NCI-H128 (cell line): ENCODE measurements at regions not wholly inside any gene's neighbourhood (a gene's known extent, or its start where the extent isn't known, plus 50 kb on each side); places are given as distances from the start of the nearest gene placed in this dataset.

Source experiments
- DNase-seq: peaks from one replicate; lab custom pipeline; 2025; ENCODE audit not compliant: unreplicated experiment; lab: John Stamatoyannopoulos, UW

DNA sequence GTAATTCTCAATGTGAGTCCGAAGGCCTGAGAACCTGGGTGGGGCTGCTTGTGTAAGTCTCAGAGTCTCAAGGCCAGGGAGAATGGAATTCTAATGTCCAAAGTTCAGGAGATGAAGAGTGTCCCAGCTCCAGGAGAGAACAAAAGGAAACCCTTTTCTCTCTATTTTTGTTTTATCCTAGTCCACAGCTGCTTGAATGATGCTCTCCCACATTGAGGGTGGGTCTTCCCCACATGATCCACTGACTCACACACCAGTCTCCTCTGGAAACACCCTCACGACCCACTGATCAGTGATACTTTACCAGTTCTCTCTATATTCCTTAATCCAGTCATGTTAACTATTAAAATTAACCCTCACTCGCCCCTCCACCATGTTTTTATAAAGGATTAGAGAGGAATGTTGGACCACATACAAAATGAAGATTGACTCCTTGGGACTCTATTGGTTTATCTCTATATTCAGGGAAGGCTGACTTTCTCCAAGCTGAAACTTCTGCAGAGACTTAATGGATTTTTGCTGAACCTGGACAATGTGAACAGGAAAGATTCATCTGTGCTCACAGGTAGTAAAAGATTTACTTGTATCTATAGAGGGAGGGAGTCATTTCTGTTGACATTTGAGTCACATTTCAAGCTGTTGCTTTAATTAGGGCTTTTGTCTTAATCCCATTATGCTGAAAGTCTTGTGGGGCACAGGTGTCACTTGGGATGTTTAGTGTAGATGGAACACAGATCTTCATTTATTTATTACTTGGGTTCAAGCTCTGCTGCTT is 1061.0 kb upstream of the TMEM132C start:
- DNase-seq: no peak

- no peak for DNase-seq
Observed at GRCh38 chr12:127209318-127209717, 1057.7 kb upstream of the TMEM132C start.

DNA sequence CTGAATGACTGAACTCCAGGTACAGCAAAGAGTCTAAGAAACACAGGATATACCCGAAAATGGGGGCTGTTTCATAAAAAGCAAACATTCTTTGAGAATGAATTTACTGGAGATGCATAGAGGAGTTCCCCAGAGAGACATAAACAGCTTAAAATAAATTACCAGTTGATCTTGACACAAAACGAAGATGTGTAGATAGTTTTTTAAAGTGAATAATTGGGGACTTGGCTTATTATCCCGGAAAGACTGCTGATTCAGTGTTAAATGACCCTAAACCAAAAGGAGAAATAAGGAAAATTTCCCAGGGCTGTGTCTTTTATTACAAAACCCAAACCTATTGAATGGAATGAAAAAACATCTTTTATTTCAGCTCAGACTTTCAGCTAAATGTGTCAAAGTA is 1052.8 kb upstream of the TMEM132C start:
- DNase-seq: no peak

- DNase-seq: no peak
Observed at GRCh38 chr12:127223011-127223410, 1044.0 kb upstream of the TMEM132C start.

- no peak for DNase-seq
Observed at GRCh38 chr12:127223731-127224130, 1043.2 kb upstream of the TMEM132C start.

GRCh38 chr12:127230843-127231260 is 1036.1 kb upstream of the TMEM132C start:
- no peak for DNase-seq

DNA sequence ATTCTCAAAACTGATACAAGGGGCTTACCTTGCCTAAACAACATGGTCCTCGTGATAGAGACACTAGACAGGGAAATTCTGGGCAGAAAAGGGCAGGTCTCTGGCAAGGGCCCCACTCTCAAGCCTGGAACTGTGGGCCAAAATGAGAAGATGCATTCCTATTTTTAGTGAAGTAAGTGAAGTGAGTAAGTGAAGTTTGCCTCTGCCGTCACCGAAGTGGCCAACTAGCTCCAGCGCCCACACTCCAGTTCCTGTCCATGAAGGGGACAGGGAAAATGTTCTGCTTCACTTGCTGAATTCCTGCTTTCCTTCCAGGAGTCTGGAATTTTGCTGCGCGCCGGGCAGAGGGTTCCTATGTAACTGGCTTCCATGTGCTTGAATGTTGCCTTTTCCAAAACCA is 1035.6 kb upstream of the TMEM132C start:
- DNase-seq: no peak

DNA sequence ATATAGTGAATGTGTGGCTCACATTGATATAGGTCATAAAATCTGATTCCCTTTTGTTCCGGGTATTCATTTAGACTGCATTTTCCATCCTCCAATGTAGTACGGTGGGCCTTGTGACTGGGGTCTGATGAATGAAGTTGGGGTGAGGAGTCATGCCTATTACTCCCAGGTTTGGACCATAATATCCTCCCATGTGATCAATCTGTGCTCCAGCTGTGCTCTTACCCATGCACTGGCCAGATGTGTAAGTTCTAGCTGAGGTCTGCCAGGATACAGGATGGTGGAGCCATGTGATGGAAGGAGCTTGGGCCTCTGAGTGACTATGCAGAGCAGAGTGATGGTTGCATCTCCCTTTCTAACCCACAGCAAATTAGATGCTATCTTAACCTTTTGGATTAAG is 1034.0 kb upstream of the TMEM132C start:
- DNase-seq: no peak

DNA sequence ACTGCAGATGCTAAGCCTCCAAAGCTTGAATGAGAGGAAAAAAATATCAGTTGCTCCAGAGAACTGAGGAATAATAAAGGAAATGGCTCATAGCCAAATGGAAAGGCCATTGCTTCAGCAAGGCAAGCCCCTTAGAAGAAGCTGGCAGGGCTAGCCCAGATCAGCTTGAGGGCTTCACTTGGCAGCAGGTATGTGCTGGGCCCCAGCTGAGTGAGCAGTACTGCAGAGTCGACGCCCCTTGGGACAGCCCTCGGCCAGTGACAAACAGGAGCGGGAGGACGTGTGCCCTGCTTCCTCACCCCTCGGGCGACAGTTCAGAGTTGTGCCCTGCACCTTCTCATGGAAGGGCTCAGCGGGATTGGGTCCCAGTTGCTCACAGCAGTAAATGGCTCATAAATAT is 1031.2 kb upstream of the TMEM132C start:
- no peak for DNase-seq

GRCh38 chr12:127236491-127236890 is 1030.5 kb upstream of the TMEM132C start:
- no peak for DNase-seq

DNA sequence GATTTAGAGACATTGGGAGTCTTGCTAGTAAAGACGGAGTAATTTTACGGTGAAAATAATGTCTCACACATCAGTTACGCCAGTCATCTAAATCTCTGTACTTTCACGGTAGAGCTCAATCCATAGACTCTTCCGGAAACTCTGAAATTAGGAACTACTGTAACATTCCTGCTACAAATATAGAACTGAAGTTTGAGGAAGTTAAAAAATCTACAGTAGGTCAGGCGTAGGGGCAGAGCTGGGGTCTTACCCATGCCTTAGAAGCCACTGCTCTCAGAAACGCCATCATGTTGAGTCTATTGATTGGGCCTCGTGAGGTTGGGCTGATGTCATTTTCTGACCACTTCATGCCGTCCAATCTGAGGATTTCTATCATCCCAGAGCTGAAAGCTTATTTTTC is 1029.8 kb upstream of the TMEM132C start:
- no peak for DNase-seq

DNA sequence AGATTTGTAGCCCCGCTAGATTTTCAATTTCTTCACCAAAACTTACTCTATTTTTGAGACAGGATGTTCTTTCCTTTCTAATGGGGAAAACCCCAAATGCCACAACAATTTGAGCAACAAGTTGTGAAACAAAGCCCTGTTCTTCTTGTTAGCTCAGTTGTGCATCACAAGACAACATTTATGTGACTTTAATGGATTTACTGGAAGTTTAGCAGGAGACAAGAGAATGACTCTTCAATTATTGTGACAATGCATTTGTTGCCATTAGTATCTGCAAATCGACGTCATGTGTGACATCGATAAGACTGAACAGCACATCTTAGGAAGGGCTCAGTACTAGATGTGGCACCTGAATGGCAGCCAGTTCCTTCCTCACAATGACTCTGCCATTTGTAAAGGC is 1028.9 kb upstream of the TMEM132C start:
- no peak for DNase-seq

DNA sequence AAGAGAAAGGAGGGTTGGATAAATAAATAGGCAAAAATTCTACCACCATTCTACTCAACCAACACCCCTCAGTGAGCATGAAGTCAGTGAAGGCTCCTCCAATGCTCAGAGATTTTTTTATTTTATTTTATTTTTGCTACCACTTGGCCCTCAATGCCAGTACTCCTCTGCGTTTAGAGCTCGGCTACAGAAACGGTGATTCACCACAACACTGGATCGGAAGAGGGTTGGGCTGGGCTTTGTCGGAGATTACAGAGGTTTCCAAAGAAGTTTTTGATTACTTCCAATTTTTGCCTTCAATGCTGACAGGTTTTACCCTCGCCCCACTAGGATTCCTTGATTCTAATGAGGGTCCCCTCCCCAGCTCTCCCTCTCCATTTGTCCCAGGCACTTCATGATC is 1027.2 kb upstream of the TMEM132C start:
- DNase-seq: no peak

DNA sequence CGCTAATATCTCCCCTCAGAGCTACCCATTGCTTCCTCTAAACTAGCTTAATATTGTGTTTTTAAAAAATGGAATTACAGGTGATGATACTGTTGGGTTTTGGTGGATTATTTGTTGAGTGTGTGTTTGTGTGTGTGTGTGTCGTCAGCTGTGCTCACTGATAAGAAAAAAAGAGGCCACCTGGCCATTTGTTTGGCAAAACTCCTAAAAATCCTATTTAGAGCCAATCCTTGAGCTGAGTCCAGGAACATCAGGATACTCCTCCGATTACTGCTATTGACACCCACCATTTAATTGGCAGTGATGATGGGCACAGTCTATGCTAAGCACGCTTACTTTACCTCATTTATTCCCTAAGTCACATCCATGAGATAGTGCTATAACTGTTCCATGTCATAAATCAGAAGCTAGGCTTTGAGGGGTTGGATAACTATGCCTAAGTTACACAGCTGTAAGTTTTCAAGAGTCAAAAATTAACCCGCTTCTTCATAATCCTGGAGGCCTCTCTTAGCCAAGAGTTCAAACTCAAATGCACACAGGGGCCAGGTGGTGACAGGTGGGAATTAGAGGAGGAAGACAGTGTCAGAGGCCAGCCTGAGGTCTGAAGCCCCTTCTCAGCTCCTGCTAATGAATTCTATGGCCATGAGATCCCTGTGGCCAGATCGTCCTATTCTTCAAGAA is 1026.6 kb upstream of the TMEM132C start:
- no peak for DNase-seq

GRCh38 chr12:127241072-127241817 is 1025.7 kb upstream of the TMEM132C start:
- no peak for DNase-seq

- DNase-seq: no peak
Observed at GRCh38 chr12:127245009-127245408, 1022.0 kb upstream of the TMEM132C start.

GRCh38 chr12:127245437-127245836 is 1021.5 kb upstream of the TMEM132C start:
- DNase-seq: no peak

GRCh38 chr12:127247937-127248336 is 1019.0 kb upstream of the TMEM132C start:
- DNase-seq: no peak

DNA sequence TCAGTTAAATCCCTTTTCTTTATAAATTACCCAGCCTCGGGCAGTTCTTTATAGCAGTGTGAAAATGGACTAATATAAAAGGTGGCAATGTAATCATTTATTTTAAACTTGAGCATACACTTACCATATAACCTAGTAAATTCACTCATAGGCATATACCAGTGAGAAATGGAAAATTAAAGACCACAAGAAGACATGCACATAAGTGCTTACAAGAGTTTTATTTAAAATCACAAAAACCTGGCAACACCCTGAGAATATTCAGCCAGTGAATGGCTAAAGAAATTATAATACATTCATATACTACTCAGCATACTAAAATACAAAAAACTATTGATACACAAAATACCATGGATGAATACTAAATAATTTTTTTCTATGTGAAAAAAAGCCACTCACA is 1017.5 kb upstream of the TMEM132C start:
- no peak for DNase-seq

GRCh38 chr12:127253797-127254327 is 1013.1 kb upstream of the TMEM132C start:
- DNase-seq: no peak

GRCh38 chr12:127254420-127254955 is 1012.5 kb upstream of the TMEM132C start:
- DNase-seq: no peak
